ENCODE measurements at regions not wholly inside any gene's neighbourhood (a gene's known extent, or its start where the extent isn't known, plus 50 kb on each side); places are given as distances from the start of the nearest gene placed in this dataset.

DNA sequence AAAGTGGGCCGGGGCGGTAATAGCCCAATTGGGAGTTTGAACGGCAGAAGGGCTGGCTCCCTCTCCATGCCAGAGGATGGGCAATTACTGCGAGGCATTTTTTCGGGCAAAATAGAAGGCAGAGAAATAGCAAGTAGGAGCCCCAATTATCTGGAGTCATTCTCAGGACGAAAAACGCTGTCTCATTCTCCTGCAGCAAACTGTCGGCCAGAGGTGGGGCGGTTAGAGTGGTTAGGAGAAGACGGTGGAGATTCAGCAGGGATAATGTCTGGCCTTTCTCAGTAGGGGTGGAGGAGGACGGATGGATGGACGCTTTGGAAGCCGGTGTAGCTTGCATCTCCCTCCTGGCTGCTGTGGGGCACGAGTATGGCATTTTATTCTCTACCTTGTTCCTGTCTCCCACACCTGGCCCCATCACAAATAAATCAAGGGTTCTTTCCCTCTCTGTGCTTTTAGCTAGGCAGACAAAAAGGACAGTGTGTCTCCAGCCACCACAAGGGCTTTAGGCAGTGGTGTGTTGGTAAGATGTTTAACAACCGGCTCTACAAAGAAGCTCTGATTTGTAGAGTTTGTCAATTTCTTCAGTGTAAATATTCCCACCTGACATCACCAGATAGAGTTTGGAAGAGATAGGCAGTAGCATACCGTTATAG is 140.5 kb upstream of the LHX5 start:
- no peak for DNase-seq

- DNase-seq = no peak
Measured at GRCh38 chr12:113611652-113612051, 140.0 kb upstream of the LHX5 start.

GRCh38 chr12:113610698-113611097 is 139.0 kb upstream of the LHX5 start:
- DNase-seq = peak; percentile 5

DNA sequence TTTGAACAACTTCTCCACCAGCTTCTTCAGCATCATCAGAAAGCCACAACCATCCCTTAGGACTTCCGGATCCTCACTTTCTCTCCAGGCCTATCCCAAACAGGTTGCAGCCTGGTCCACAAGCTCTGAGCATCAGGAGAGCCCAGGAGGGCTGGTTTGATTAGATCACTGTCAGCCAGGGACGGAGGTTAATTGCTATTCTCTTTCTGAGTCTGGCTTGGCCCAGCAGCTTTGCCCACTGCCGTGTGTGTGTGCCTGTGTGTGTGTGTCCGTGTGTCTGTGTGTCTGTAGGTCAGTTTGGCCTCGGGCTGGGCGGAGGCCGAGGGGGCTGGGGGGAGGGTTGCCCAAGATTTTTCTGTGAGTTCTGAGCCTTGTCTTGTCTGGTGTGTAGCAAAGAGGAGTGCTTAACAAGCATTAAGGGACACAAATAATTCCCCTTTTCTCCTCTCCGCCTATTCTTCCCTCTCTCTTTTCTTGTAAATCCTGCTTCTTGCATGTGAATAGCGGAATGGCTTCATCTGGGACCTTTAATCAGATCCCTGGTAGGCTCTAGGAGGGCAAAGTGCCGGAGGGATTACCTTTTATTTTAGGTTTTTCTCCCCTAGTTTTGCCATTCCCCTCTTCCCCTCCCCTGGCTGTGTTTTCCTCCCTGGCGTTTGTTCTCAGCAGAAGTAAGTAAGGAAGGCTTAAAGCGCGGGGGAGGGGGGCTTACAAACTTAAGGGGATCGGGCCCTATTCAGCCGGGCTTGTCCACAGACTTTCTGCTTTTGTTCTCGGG is 138.2 kb upstream of the LHX5 start:
- DNase-seq = peak; percentile 8

DNA sequence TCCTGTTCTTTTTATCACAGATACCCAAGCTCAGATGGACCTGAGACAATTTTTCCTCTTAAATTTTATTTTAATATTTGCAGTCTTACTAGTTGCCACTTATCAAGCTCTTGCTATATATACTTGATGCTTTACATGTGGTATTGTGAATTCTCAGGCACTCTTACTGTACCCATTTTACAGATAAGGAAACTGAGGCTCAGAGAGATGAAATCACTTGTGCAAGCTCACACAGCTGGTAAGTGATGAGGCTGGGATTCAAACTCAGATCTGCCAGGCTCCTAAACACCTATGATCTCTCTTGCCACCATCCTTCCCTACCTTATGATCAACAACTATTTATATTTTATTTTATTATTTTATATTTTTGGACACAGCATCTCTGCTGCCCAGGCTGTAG is 133.0 kb upstream of the LHX5 start:
- no peak for DNase-seq

DNA sequence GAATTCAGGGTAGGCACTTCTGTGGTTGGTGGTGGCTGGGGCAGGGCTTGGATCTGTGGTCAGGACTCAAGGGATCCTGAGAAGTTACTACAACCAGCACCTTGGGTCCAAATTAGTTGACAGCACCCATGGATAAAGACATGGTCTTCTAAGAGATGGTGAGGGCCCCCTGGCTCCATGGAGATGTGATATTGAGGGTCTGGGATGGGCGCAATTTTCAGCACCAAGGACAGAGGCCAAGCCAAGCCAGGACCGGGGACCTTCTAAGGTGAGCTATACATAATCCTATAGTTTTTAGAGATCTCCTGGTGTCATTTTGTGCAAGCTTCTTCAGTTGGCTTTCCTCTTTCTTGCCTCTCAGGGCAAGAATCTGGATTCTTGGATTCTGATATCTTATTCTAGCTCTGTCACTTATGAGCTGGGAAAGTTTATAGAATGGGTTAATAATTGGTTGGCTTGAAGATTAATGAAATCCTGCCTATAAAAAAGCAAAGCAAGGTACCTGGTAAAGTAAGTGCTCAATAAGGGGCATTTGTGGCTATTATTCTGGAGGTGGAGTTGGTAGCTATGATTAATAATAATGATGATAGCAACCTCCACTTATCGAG is 130.1 kb upstream of the LHX5 start:
- peak; percentile 50 for DNase-seq

GRCh38 chr12:113598815-113599406 is 127.2 kb upstream of the LHX5 start:
- no peak for DNase-seq

GRCh38 chr12:113594967-113595366 is 123.3 kb upstream of the LHX5 start:
- no peak for DNase-seq

DNA sequence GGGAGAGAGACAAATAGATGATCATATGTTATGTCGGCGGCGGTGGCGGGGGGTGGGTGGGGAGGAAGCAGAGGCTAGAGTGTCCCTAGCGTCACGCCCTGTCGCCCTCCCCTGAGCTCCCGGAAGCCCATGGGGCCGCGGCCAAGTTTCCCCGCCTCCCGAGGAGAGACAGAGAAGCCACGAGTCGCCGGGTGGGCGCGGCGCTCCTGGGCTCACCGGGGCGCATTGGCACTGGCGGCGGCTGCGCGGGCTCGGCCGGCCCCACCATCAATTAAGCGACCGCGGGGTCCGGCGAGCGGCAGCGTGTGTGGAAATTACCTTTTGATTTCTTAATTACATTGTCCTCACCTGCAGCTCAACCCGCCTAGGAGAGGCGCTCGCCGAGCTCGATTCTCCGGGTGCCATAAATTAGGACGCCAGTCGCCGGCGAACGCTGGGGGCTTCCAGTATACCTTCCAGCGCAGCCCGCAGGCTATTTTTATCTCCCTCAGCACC is 119.9 kb upstream of the LHX5 start:
- DNase-seq = peak; percentile 32

- no peak for DNase-seq
Measured at GRCh38 chr12:113589437-113589836, 117.8 kb upstream of the LHX5 start.

- DNase-seq = no peak
Measured at GRCh38 chr12:113587720-113588119, 116.0 kb upstream of the LHX5 start.

- DNase-seq = no peak
Measured at GRCh38 chr12:113586461-113586860, 114.8 kb upstream of the LHX5 start.

DNA sequence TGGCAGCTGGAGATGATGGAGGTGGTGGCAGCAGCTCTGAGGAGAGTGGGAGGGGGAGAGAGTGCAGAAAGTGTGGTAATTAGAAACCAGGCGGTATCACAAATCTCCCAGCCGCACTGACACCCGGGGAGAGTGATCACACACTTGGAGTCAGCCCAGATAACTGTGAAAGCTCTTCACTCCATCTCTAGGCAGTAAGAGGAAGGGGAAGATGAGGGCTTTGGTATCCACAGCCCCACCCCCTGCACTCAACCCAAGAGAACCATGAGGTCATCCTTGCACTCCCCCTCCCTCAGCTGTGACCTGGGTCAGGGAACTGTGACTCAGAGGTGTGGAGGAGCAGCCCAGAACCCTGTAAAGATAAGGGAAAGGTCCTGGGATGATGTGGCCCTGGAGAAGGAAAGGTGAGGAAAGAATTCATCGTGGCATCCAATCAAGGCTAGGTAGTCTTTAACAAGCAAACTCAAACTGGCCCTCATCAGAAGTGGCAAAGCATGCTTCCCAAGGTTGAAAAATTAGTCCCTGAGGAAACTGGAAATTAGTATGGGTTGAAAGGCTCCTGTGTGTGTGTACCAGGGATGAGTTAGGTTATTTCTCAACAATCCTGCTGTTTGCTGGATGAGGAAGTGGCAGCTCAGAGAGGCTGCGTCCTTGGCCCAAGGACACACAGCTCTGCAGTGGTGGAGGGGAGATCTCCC is 111.0 kb upstream of the LHX5 start:
- DNase-seq = no peak

DNA sequence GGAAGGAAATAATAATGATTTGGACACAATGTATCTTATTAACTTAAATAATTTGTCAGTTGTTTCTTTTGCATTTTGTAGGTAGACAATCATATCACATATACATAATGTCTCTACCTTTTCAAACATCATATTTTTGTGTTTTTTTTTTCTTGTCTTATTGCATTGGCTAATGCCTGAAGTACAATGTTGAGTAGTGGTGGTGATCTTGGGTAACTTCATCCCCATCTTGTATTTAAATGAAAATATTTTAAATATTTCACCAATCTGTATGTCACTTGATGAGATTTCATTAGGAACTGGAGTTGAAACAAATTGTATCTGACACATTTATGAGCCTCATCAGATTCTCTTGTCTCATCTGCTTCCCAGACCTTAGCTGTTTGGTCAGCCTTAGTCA is 109.7 kb upstream of the LHX5 start:
- no peak for DNase-seq

DNA sequence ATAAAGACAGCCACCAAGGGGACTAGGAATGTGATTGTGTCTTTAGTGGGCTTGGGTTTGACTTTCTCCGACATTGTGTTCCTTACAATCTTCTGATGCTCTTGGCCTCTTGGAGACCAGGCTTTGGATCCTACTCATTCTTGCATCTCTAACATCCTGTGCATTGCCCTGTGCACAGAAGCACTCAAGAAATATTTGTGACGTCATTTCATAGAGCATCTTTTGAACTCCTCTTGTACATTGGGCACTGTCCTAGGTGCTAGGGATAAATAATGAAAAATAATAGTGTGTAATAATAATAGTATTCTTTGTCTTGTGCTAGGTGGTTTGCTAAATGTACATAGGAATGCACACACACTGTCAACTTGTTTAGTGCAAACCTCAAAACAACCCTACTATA is 108.8 kb upstream of the LHX5 start:
- DNase-seq = no peak

GRCh38 chr12:113577464-113578129 is 105.9 kb upstream of the LHX5 start:
- DNase-seq = no peak

GRCh38 chr12:113575386-113575785 is 103.7 kb upstream of the LHX5 start:
- no peak for DNase-seq

GRCh38 chr12:113573148-113573547 is 101.5 kb upstream of the LHX5 start:
- DNase-seq = no peak

- no peak for DNase-seq
Measured at GRCh38 chr12:113571713-113572112, 100.0 kb upstream of the LHX5 start.

DNA sequence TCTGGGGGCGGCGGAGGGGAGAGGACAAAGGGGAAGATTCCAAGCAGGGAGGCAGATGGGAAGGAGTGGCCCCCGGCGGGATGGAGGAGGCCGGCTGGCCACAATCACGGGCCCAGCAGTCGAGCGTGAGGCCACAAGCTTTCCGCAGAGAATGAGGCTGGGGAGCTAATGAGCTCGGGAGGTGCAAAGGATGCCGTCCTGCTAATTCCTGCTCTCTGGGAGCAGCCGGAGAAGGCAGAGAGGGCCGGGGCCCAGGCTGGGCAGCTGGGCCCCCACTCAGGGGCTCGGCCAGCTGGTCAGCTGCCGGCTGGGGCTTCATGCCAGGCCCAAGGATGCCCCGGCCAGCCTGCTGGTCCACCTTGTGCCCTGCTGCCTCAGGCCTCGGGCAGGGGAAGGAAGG is 98.1 kb upstream of the LHX5 start:
- peak; percentile 37 for DNase-seq

DNA sequence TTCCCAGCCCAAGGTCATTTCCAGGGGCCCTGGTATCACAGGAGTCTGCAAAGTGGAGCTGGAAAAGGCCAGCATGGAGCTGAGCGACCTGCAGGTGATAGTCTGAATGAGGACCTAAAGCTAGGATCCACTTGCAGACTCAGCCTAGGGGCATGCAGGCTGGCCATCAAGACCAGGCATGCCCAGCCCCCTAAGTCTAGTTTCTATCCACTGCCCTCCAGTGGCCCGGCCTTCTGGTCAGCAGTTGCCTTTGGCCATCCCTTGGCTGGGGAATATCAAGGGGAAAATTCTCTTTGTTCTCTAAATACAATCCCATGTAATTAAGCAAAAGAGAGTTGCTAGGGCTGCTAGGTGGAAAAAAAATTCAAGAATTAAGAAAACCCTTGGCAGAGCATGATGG is 96.3 kb upstream of the LHX5 start:
- no peak for DNase-seq

- no peak for DNase-seq
Measured at GRCh38 chr12:113565368-113565767, 93.7 kb upstream of the LHX5 start.

All from eye (tissue), 1 donor.